ENCODE measurements at regions not wholly inside any gene's neighbourhood (a gene's known extent, or its start where the extent isn't known, plus 50 kb on each side); places are given as distances from the start of the nearest gene placed in this dataset.

- Histone ChIP-seq H3K9ac (ENCODE audit: low read length) (no peak overlapping the region), H3K9me2 (replicated peaks; ENCODE audit: insufficient read depth, low read length) (no peaks in the 10 kb centered on the region), H3F3A (ENCODE audit: insufficient read depth) (no peaks in the 10 kb centered on the region), H2AFZ (ENCODE audit: low read depth, low read length, severe bottlenecking) (no peak overlapping the region), H3K79me2 (ENCODE audit: insufficient read depth, low read length) (no peaks in the 10 kb centered on the region), H3K4me2 (ENCODE audit: low read depth, low read length, poor library complexity, severe bottlenecking) (no peak overlapping the region), H3K27me3 (ENCODE audit: low read length) (no peaks in the 10 kb centered on the region), H3K4me3 (ENCODE audit: insufficient read depth, low read length, poor library complexity, severe bottlenecking) (no peak overlapping the region), H3K9me3 (ENCODE audit: insufficient read depth, low read length) (no peaks in the 10 kb centered on the region), H3K36me3 (ENCODE audit: low read length) (no peaks in the 10 kb centered on the region), H4K20me1 (ENCODE audit: low read depth, low read length) (no peaks in the 10 kb centered on the region), H3K27ac (ENCODE audit: low read depth, low read length) (no peak overlapping the region)
- TF ChIP-seq CTCF (IDR thresholded peaks at IDR 0.05; ENCODE audit: insufficient read depth, low read length, poor library complexity, severe bottlenecking) (no peak), EZH2phosphoT487 (conservative IDR thresholded peaks at IDR 0.05; ENCODE audit: low read length) (no peak)
These were observed 740.9 kb downstream of the CDH8 start for GRCh38 chr16:61295311-61295710.

- no peak overlapping the region for H3K27ac ChIP-seq (ENCODE audit: low read depth, low read length)
- no peaks in the 10 kb centered on the region for H3K9me2 ChIP-seq (replicated peaks; ENCODE audit: insufficient read depth, low read length)
- H3K9ac ChIP-seq (ENCODE audit: low read length) = no peak overlapping the region
- no peak overlapping the region for H3K4me3 ChIP-seq (ENCODE audit: insufficient read depth, low read length, poor library complexity, severe bottlenecking)
- no peaks in the 10 kb centered on the region for H3K79me2 ChIP-seq (ENCODE audit: insufficient read depth, low read length)
- no peaks in the 10 kb centered on the region for H3K36me3 ChIP-seq (ENCODE audit: low read length)
- TF ChIP-seq CTCF (IDR thresholded peaks at IDR 0.05; ENCODE audit: insufficient read depth, low read length, poor library complexity, severe bottlenecking) (no peak), EZH2phosphoT487 (conservative IDR thresholded peaks at IDR 0.05; ENCODE audit: low read length) (no peak)
- no peaks in the 10 kb centered on the region for H3K27me3 ChIP-seq (ENCODE audit: low read length)
- H3F3A ChIP-seq (ENCODE audit: insufficient read depth) = no peaks in the 10 kb centered on the region
- H4K20me1 ChIP-seq (ENCODE audit: low read depth, low read length) = no peaks in the 10 kb centered on the region
- no peak overlapping the region for H3K4me2 ChIP-seq (ENCODE audit: low read depth, low read length, poor library complexity, severe bottlenecking)
- no peak overlapping the region for H2AFZ ChIP-seq (ENCODE audit: low read depth, low read length, severe bottlenecking)
- H3K9me3 ChIP-seq (ENCODE audit: insufficient read depth, low read length) = no peaks in the 10 kb centered on the region
These were observed 747.1 kb downstream of the CDH8 start for GRCh38 chr16:61289141-61289540.

GRCh38 chr16:61277849-61278248 is 758.4 kb downstream of the CDH8 start:
- Histone ChIP-seq H3F3A (ENCODE audit: insufficient read depth) (no peaks in the 10 kb centered on the region), H3K79me2 (ENCODE audit: insufficient read depth, low read length) (no peaks in the 10 kb centered on the region), H4K20me1 (ENCODE audit: low read depth, low read length) (no peaks in the 10 kb centered on the region), H3K27me3 (ENCODE audit: low read length) (no peaks in the 10 kb centered on the region), H2AFZ (ENCODE audit: low read depth, low read length, severe bottlenecking) (no peak overlapping the region), H3K9ac (ENCODE audit: low read length) (no peak overlapping the region), H3K36me3 (ENCODE audit: low read length) (no peaks in the 10 kb centered on the region), H3K9me3 (ENCODE audit: insufficient read depth, low read length) (no peaks in the 10 kb centered on the region), H3K27ac (ENCODE audit: low read depth, low read length) (no peak overlapping the region), H3K4me2 (ENCODE audit: low read depth, low read length, poor library complexity, severe bottlenecking) (no peak overlapping the region), H3K4me3 (ENCODE audit: insufficient read depth, low read length, poor library complexity, severe bottlenecking) (no peak overlapping the region), H3K9me2 (replicated peaks; ENCODE audit: insufficient read depth, low read length) (no peaks in the 10 kb centered on the region)
- TF ChIP-seq CTCF (IDR thresholded peaks at IDR 0.05; ENCODE audit: insufficient read depth, low read length, poor library complexity, severe bottlenecking) = no peak
- TF ChIP-seq EZH2phosphoT487 (conservative IDR thresholded peaks at IDR 0.05; ENCODE audit: low read length) = no peak

Data from SU-DHL-6 (cell line).